CD8-positive, alpha-beta memory T cell (primary cell): ENCODE measurements at regions not wholly inside any gene's neighbourhood (a gene's known extent, or its start where the extent isn't known, plus 50 kb on each side); places are given as distances from the start of the nearest gene placed in this dataset.

Experiments
- CTCF ChIA-PET: fragments of 350-600 bp; sonication (Branson Sonifier 250); formaldehyde crosslinking; loops from one replicate; lab custom pipeline; 2021; ENCODE audit warnings: antibody characterized with exemption; lab: Charles Lee
- POLR2A ChIA-PET: fragments of 350-600 bp; sonication (Branson Sonifier 250); formaldehyde crosslinking; loops from one replicate; lab custom pipeline; 2021; ENCODE audit warnings: antibody characterized with exemption; lab: Charles Lee
- DNase-seq, 5 donors: peaks; one replicate each; pipeline versions ENCODE4 v3.0.0 to v3.0.0-alpha.2; 2020 to 2022; ENCODE audit warnings: mixed read lengths in 1 of 5
- H3K27ac ChIP-seq: one replicate; pipeline ENCODE4 v1.7.0; 2013; ENCODE audit warnings: low read depth, mild to moderate bottlenecking, low read length, moderate library complexity
- H3K27me3 ChIP-seq: 2 replicates; pipeline ENCODE4 v1.7.0; 2013; ENCODE audit warnings: low read length, mild to moderate bottlenecking; ENCODE audit not compliant: insufficient read depth, poor library complexity, severe bottlenecking
- H3K36me3 ChIP-seq: 2 replicates; pipeline ENCODE4 v1.7.0; 2013; ENCODE audit warnings: mild to moderate bottlenecking, low read length, moderate library complexity; ENCODE audit not compliant: insufficient read depth
- H3K4me1 ChIP-seq: 2 replicates; pipeline ENCODE4 v1.7.0; 2013; ENCODE audit warnings: mild to moderate bottlenecking, low read length, moderate library complexity; ENCODE audit not compliant: insufficient read depth
- H3K4me3 ChIP-seq: 2 replicates; pipeline ENCODE4 v1.7.0; 2013; ENCODE audit warnings: mild to moderate bottlenecking, low read length
- H3K9me3 ChIP-seq: 2 replicates; pipeline ENCODE4 v1.7.0; 2013; ENCODE audit warnings: mild to moderate bottlenecking, low read length
- H3K27ac Mint-ChIP-seq, 8 donors: one replicate each; pipeline ENCODE4 v1.8.0; 2020 to 2021; ENCODE audit warnings: mixed read lengths in 8 of 8, mild to moderate bottlenecking in 6 of 8, inconsistent platforms in 3 of 8, moderate library complexity in 3 of 8
- H3K27me3 Mint-ChIP-seq, 2 donors: one replicate each; pipeline ENCODE4 v1.8.0; 2020 to 2021; ENCODE audit warnings: mixed read lengths in 2 of 2, mild to moderate bottlenecking in 1 of 2, moderate library complexity in 1 of 2
- H3K36me3 Mint-ChIP-seq, 3 donors: one replicate each; pipeline ENCODE4 v1.8.0; 2020 to 2021; ENCODE audit warnings: mixed read lengths in 3 of 3, inconsistent platforms in 1 of 3, mild to moderate bottlenecking in 1 of 3
- H3K4me1 Mint-ChIP-seq, 3 donors: one replicate each; pipeline ENCODE4 v1.8.0; 2020 to 2021; ENCODE audit warnings: mixed read lengths in 3 of 3, inconsistent platforms in 1 of 3, mild to moderate bottlenecking in 1 of 3
- H3K4me3 Mint-ChIP-seq, 7 donors: one replicate each; pipeline ENCODE4 v1.8.0; 2020 to 2021; ENCODE audit warnings: mixed read lengths in 7 of 7, mild to moderate bottlenecking in 6 of 7, moderate library complexity in 4 of 7, inconsistent platforms in 2 of 7
- H3K9me3 Mint-ChIP-seq, 5 donors: one replicate each; pipeline ENCODE4 v1.8.0; 2020 to 2022; ENCODE audit warnings: mixed read lengths in 5 of 5, mild to moderate bottlenecking in 3 of 5, moderate library complexity in 2 of 5, inconsistent platforms in 1 of 5

GRCh38 chr11:119846374-119846773, 117.4 kb upstream of the NECTIN1 start:
- ChIA-PET POLR2A (no interaction called here), CTCF (no interaction called here)
- Histone ChIP-seq H3K27ac (no peak overlapping the region), H3K27me3 (no peaks in the 10 kb centered on the region), H3K36me3 (no peaks in the 10 kb centered on the region), H3K4me3 (no peak overlapping the region), H3K4me1 (no peaks in the 10 kb centered on the region), H3K9me3 (no peaks in the 10 kb centered on the region)
- no peak overlapping the region for H3K27ac Mint-ChIP-seq
- H3K9me3 Mint-ChIP-seq = peaks cover 0 to 5% (median 0%) of the 10 kb centered on the region in 5 donors
- H3K36me3 Mint-ChIP-seq = no peaks in the 10 kb centered on the region
- no peaks in the 10 kb centered on the region for H3K4me1 Mint-ChIP-seq
- H3K4me3 Mint-ChIP-seq = peak overlapping the region in 1 of 7 donors; percentile 61
- DNase-seq = no peak
- H3K27me3 Mint-ChIP-seq = peaks cover under 1 to 17% of the 10 kb centered on the region in 2 donors

- POLR2A ChIA-PET = no interaction called here
- DNase-seq = no peak
- Histone ChIP-seq H3K4me1 (no peaks in the 10 kb centered on the region), H3K9me3 (no peaks in the 10 kb centered on the region), H3K27ac (no peak overlapping the region), H3K36me3 (no peaks in the 10 kb centered on the region), H3K27me3 (no peaks in the 10 kb centered on the region), H3K4me3 (no peak overlapping the region)
- H3K27ac Mint-ChIP-seq = no peak overlapping the region
- peaks cover 3 to 17% of the 10 kb centered on the region in 2 donors for H3K27me3 Mint-ChIP-seq
- CTCF ChIA-PET = no interaction called here
- peaks cover 0 to 5% (median 0%) of the 10 kb centered on the region in 5 donors for H3K9me3 Mint-ChIP-seq
- no peak overlapping the region for H3K4me3 Mint-ChIP-seq
- no peaks in the 10 kb centered on the region for H3K4me1 Mint-ChIP-seq
- H3K36me3 Mint-ChIP-seq = no peaks in the 10 kb centered on the region
Measured at GRCh38 chr11:119845756-119846155, 116.8 kb upstream of the NECTIN1 start.

GRCh38 chr11:119845305-119845704, 116.3 kb upstream of the NECTIN1 start:
- Mint-ChIP-seq H3K4me1 (no peaks in the 10 kb centered on the region), H3K4me3 (no peak overlapping the region), H3K36me3 (no peaks in the 10 kb centered on the region), H3K27me3 (peaks cover 3 to 20% of the 10 kb centered on the region in 2 donors), H3K9me3 (peaks cover 0 to 5% (median 0%) of the 10 kb centered on the region in 5 donors), H3K27ac (no peak overlapping the region)
- no peaks in the 10 kb centered on the region for H3K4me1 ChIP-seq
- H3K36me3 ChIP-seq = no peaks in the 10 kb centered on the region
- no peaks in the 10 kb centered on the region for H3K9me3 ChIP-seq
- H3K27me3 ChIP-seq = no peaks in the 10 kb centered on the region
- DNase-seq = no peak
- H3K27ac ChIP-seq = no peak overlapping the region
- POLR2A ChIA-PET = no interaction called here
- H3K4me3 ChIP-seq = no peak overlapping the region
- CTCF ChIA-PET = no interaction called here

- H3K9me3 Mint-ChIP-seq = peaks cover 0 to 5% (median 0%) of the 10 kb centered on the region in 5 donors
- ChIA-PET CTCF (no interaction called here), POLR2A (no interaction called here)
- Histone ChIP-seq H3K36me3 (no peaks in the 10 kb centered on the region), H3K4me3 (no peak overlapping the region), H3K27ac (no peak overlapping the region), H3K27me3 (no peaks in the 10 kb centered on the region), H3K9me3 (no peaks in the 10 kb centered on the region), H3K4me1 (no peaks in the 10 kb centered on the region)
- H3K27me3 Mint-ChIP-seq = peaks cover 6 to 24% of the 10 kb centered on the region in 2 donors
- H3K36me3 Mint-ChIP-seq = no peaks in the 10 kb centered on the region
- DNase-seq = no peak
- no peaks in the 10 kb centered on the region for H3K4me1 Mint-ChIP-seq
- H3K27ac Mint-ChIP-seq = no peak overlapping the region
- H3K4me3 Mint-ChIP-seq = no peak overlapping the region
Measured at GRCh38 chr11:119844808-119845207, 115.8 kb upstream of the NECTIN1 start.

GRCh38 chr11:119843877-119844276, 114.9 kb upstream of the NECTIN1 start:
- no peak overlapping the region for H3K27ac Mint-ChIP-seq
- Histone ChIP-seq H3K9me3 (no peaks in the 10 kb centered on the region), H3K27ac (no peak overlapping the region), H3K4me3 (no peak overlapping the region), H3K27me3 (no peaks in the 10 kb centered on the region), H3K4me1 (no peaks in the 10 kb centered on the region), H3K36me3 (no peaks in the 10 kb centered on the region)
- H3K36me3 Mint-ChIP-seq = no peaks in the 10 kb centered on the region
- H3K4me1 Mint-ChIP-seq = no peaks in the 10 kb centered on the region
- ChIA-PET POLR2A (no interaction called here), CTCF (no interaction called here)
- no peak overlapping the region for H3K4me3 Mint-ChIP-seq
- H3K9me3 Mint-ChIP-seq = peaks cover 0 to 5% (median 0%) of the 10 kb centered on the region in 5 donors
- H3K27me3 Mint-ChIP-seq = peaks cover 9 to 24% of the 10 kb centered on the region in 2 donors
- no peak for DNase-seq

GRCh38 chr11:119842731-119843130, 113.7 kb upstream of the NECTIN1 start:
- Histone ChIP-seq H3K9me3 (no peaks in the 10 kb centered on the region), H3K36me3 (no peaks in the 10 kb centered on the region), H3K4me1 (no peaks in the 10 kb centered on the region), H3K27ac (no peak overlapping the region), H3K27me3 (no peaks in the 10 kb centered on the region), H3K4me3 (no peak overlapping the region)
- ChIA-PET CTCF (no interaction called here), POLR2A (no interaction called here)
- Mint-ChIP-seq H3K4me3 (no peak overlapping the region), H3K27me3 (peaks cover 9 to 36% of the 10 kb centered on the region in 2 donors), H3K4me1 (no peaks in the 10 kb centered on the region), H3K36me3 (no peaks in the 10 kb centered on the region), H3K9me3 (peaks cover 0 to 5% (median 0%) of the 10 kb centered on the region in 5 donors), H3K27ac (no peak overlapping the region)
- DNase-seq = no peak

GRCh38 chr11:119839476-119840133, 110.6 kb upstream of the NECTIN1 start:
- Mint-ChIP-seq H3K4me1 (no peaks in the 10 kb centered on the region), H3K36me3 (no peaks in the 10 kb centered on the region), H3K27me3 (peaks cover 19 to 58% of the 10 kb centered on the region in 2 donors), H3K9me3 (peaks cover 0 to 2% (median 0%) of the 10 kb centered on the region in 5 donors), H3K4me3 (no peak overlapping the region), H3K27ac (no peak overlapping the region)
- H3K4me1 ChIP-seq = no peaks in the 10 kb centered on the region
- no peak overlapping the region for H3K4me3 ChIP-seq
- ChIA-PET CTCF (no interaction called here), POLR2A (no interaction called here)
- no peaks in the 10 kb centered on the region for H3K36me3 ChIP-seq
- DNase-seq = no peak
- no peak overlapping the region for H3K27ac ChIP-seq
- no peaks in the 10 kb centered on the region for H3K27me3 ChIP-seq
- no peaks in the 10 kb centered on the region for H3K9me3 ChIP-seq

GRCh38 chr11:119835753-119836152, 106.8 kb upstream of the NECTIN1 start:
- H3K9me3 ChIP-seq = no peaks in the 10 kb centered on the region
- peaks cover 28 to 66% of the 10 kb centered on the region in 2 donors for H3K27me3 Mint-ChIP-seq
- no peaks in the 10 kb centered on the region for H3K4me1 Mint-ChIP-seq
- no peaks in the 10 kb centered on the region for H3K4me1 ChIP-seq
- ChIA-PET POLR2A (no interaction called here), CTCF (no interaction called here)
- no peaks in the 10 kb centered on the region for H3K27me3 ChIP-seq
- no peak overlapping the region for H3K27ac Mint-ChIP-seq
- H3K36me3 Mint-ChIP-seq = no peaks in the 10 kb centered on the region
- peaks cover 0 to 2% (median 0%) of the 10 kb centered on the region in 5 donors for H3K9me3 Mint-ChIP-seq
- no peaks in the 10 kb centered on the region for H3K36me3 ChIP-seq
- H3K4me3 Mint-ChIP-seq = no peak overlapping the region
- no peak for DNase-seq
- H3K27ac ChIP-seq = no peak overlapping the region
- H3K4me3 ChIP-seq = no peak overlapping the region
